GM18861 (cell line): ENCODE measurements at regions not wholly inside any gene's neighbourhood (a gene's known extent, or its start where the extent isn't known, plus 50 kb on each side); places are given as distances from the start of the nearest gene placed in this dataset.

ENCODE experiments used
- ATAC-seq: cut with Tn5 transposase; IDR thresholded peaks from one replicate; pipeline ENCODE4 v1.9.1; 2021; ENCODE audit not compliant: unreplicated experiment

DNA sequence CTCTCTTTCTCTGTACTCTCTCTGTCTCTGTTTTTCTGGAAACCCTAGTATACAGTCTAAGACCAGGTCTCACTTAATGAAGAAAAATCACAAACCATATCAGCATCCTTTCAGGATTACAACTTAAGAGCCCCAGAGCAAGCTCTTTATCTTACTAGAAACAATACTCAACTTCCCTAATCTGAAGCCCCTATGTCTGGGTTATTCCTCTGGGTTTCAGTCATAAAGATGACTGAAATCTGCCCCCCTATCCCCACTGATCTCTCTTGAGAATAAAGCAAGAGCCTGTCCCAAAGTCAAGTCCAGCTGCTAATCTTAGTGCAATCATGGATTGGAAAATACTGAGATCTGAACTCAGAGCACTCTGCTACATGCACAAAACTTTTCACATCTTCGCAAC lies 53.9 kb upstream of the PICALM start:
- ATAC-seq: no peak

DNA sequence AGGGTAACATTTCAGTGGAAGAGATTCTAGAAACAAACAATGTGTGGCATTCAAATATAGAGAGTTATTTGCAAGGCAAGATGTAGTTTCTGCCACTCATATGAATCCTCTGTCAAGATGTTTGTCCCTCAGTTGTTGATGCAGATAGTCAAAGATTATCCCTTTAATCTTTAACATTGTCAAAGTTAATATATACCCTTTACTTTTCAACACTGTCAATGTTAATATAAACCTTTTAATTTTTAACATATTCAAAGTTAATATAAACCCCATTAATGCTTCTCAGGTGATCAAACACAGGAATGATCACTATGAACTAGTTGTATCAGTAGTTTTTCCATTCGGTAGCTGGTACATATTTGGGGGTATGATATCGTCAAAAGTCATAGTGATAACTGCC lies 51.9 kb upstream of the PICALM start:
- peak; percentile 59 for ATAC-seq

DNA sequence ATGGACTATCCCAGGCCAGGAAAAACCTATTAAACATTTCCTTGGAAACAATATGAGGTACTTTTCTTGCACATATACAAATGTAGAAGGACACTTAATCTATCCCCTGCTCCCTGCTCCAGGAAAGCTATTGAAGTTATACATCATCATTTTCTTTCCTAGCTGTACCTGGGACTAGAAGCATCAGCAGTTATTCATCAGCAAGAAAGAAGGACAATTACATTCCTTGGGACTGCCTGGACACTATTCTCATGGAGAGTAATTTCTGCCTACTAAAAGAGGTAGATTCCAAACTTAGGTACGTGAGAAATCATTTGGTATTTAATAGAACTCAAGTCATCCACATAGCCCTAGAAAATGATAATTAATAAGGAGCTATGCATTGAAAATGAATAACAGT lies 51.0 kb upstream of the PICALM start:
- no peak for ATAC-seq

DNA sequence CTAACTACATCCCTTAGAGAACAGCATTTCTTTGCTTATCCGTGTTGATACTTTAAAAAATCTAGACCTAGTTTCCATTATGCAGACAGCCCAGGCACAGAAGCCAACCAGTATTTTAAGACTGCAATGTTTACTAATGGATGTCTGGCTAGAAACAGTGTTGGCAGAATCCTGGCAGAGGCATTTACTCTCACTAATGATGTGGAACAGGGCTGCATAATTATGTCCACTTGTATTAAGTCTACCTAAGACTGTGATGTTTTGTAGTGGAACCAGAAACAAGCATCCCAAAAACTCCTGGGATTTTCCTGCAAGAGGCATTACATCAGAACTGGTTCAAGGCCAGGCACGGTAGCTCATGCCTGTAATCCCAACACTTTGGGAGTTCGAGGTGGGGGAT lies 50.2 kb upstream of the PICALM start:
- no peak for ATAC-seq
